IMR-90 (cell line): ENCODE measurements at regions not wholly inside any gene's neighbourhood (a gene's known extent, or its start where the extent isn't known, plus 50 kb on each side); places are given as distances from the start of the nearest gene placed in this dataset.

Experiments used
- ATAC-seq: fragments of 200-7000 bp; cut with Tn5 transposase; 2 replicates; pipeline ENCODE4 v1.9.1; 2020; ENCODE audit warnings: low read depth, mild to moderate bottlenecking, moderate library complexity
- BruUV-seq: library from RNA; stranded (reverse); fragments of 400-500 nt; replicated peaks from 2 replicates; lab custom pipeline; 2021; lab: Mats Ljungman, UMichigan
- CTCF ChIA-PET: fragments of 300-600 bp; formaldehyde crosslinking; extraction: SDS; loops from one replicate; lab custom pipeline; 2021; ENCODE audit warnings: antibody characterized with exemption; lab: Yijun Ruan, JAX
- POLR2A ChIA-PET: fragments of 300-600 bp; sonication (Branson Sonifier 250); formaldehyde crosslinking; loops from one replicate; lab custom pipeline; 2022; ENCODE audit warnings: antibody characterized with exemption; ENCODE audit not compliant: unreplicated experiment; lab: Charles Lee
- DNase-seq: peaks from one replicate; pipeline ENCODE4 v3.0.0; 2013
- H2AFZ ChIP-seq: replicated peaks from 2 replicates; pipeline ENCODE3; 2013; ENCODE audit warnings: low read length, mild to moderate bottlenecking; ENCODE audit not compliant: poor library complexity
- H2AK5ac ChIP-seq: 2 replicates; pipeline ENCODE4 v1.6.1; 2013; ENCODE audit warnings: low read depth, low read length, inconsistent platforms
- H2AK9ac ChIP-seq: replicated peaks from 2 replicates; pipeline ENCODE3; 2013; ENCODE audit warnings: mild to moderate bottlenecking, low read depth, low read length, moderate library complexity; ENCODE audit not compliant: poor library complexity
- H2BK120ac ChIP-seq: 2 replicates; pipeline ENCODE4 v1.6.1; 2013; ENCODE audit warnings: low read depth, low read length, inconsistent platforms
- H2BK15ac ChIP-seq: 3 replicates; pipeline ENCODE4 v1.6.1; 2013; ENCODE audit warnings: low read depth, low read length, inconsistent platforms
- H2BK20ac ChIP-seq: 2 replicates; pipeline ENCODE4 v1.6.1; 2013; ENCODE audit warnings: low read depth, mild to moderate bottlenecking, inconsistent platforms, low read length, moderate library complexity
- H2BK5ac ChIP-seq: 2 replicates; pipeline ENCODE4 v1.6.1; 2013; ENCODE audit warnings: mild to moderate bottlenecking, low read depth, low read length, inconsistent platforms; ENCODE audit not compliant: poor library complexity, severe bottlenecking
- H3K14ac ChIP-seq: replicated peaks from 2 replicates; pipeline ENCODE4 v1.6.1; 2013; ENCODE audit warnings: low read depth, low read length, inconsistent platforms
- H3K18ac ChIP-seq: 2 replicates; pipeline ENCODE4 v1.6.1; 2013; ENCODE audit warnings: low read depth, low read length, control low read depth
- H3K23ac ChIP-seq: 2 replicates; pipeline ENCODE4 v1.6.1; 2013; ENCODE audit warnings: low read depth, low read length, inconsistent platforms
- H3K27ac ChIP-seq: 2 replicates; pipeline ENCODE4 v1.5.1; 2013; ENCODE audit warnings: mild to moderate bottlenecking, control low read depth, low read length; ENCODE audit not compliant: insufficient read depth
- H3K27me3 ChIP-seq: 2 replicates; pipeline ENCODE4 v1.6.1; 2013; ENCODE audit warnings: low read length; ENCODE audit not compliant: control insufficient read depth, insufficient read depth
- H3K36me3 ChIP-seq: 2 replicates; pipeline ENCODE4 v1.6.1; 2013; ENCODE audit warnings: low read length, mixed read lengths; ENCODE audit not compliant: control insufficient read depth, insufficient read depth
- H3K4ac ChIP-seq: 2 replicates; pipeline ENCODE4 v1.6.1; 2013; ENCODE audit warnings: low read depth, low read length, inconsistent platforms
- H3K4me1 ChIP-seq: 2 replicates; pipeline ENCODE4 v1.6.1; 2013; ENCODE audit warnings: low read length, mixed read lengths; ENCODE audit not compliant: control insufficient read depth, insufficient read depth
- H3K4me2 ChIP-seq: 2 replicates; pipeline ENCODE4 v1.6.1; 2013; ENCODE audit warnings: low read depth, mild to moderate bottlenecking, control low read depth, low read length, moderate library complexity
- H3K4me3 ChIP-seq: 2 replicates; pipeline ENCODE4 v1.5.1; 2013; ENCODE audit warnings: low read depth, mild to moderate bottlenecking, control low read depth, low read length, moderate library complexity; ENCODE audit not compliant: insufficient read depth
- H3K56ac ChIP-seq: 2 replicates; pipeline ENCODE4 v1.6.1; 2013; ENCODE audit warnings: low read length, inconsistent platforms; ENCODE audit not compliant: insufficient read depth; ENCODE audit errors: extremely low read depth
- H3K79me1 ChIP-seq, 2 experiments: 2 replicates each; pipeline ENCODE4 v1.6.1; 2013; ENCODE audit warnings: low read length in 2 of 2, inconsistent platforms in 1 of 2, low read depth in 1 of 2
- H3K9ac ChIP-seq: 2 replicates; pipeline ENCODE4 v1.6.1; 2013; ENCODE audit warnings: low read depth, low read length, control low read depth
- H3K9me1 ChIP-seq: 2 replicates; pipeline ENCODE4 v1.6.1; 2013; ENCODE audit warnings: low read length, inconsistent platforms; ENCODE audit not compliant: insufficient read depth
- H3K9me3 ChIP-seq: 2 replicates; pipeline ENCODE4 v1.6.1; 2013; ENCODE audit warnings: low read length; ENCODE audit not compliant: control insufficient read depth, insufficient read depth
- H4K20me1 ChIP-seq: 2 replicates; pipeline ENCODE4 v1.6.1; 2013; ENCODE audit warnings: low read length, inconsistent platforms; ENCODE audit not compliant: insufficient read depth
- H4K5ac ChIP-seq: 2 replicates; pipeline ENCODE4 v1.6.1; 2013; ENCODE audit warnings: mild to moderate bottlenecking, low read depth, low read length, control low read depth
- H4K8ac ChIP-seq, 2 experiments: 2 replicates each; pipeline ENCODE4 v1.6.1; 2013; ENCODE audit warnings: low read depth in 2 of 2, low read length in 2 of 2, control low read depth in 1 of 2, inconsistent platforms in 1 of 2
- H4K91ac ChIP-seq: 2 replicates; pipeline ENCODE4 v1.6.1; 2013; ENCODE audit warnings: low read depth, low read length, inconsistent platforms; ENCODE audit not compliant: insufficient read depth
- BHLHE40 ChIP-seq: fragments of 150-350 bp; IDR thresholded peaks from 2 replicates; pipeline ENCODE4 v1.6.1; 2016; ENCODE audit warnings: mild to moderate bottlenecking, low read depth, low read length
- CEBPB ChIP-seq: IDR thresholded peaks from 2 replicates; pipeline ENCODE4 v1.6.1; 2012; ENCODE audit warnings: low read depth, low read length, improper control_type of control experiment
- CHD1 ChIP-seq: IDR thresholded peaks from 2 replicates; pipeline ENCODE4 v1.6.1; 2012; ENCODE audit warnings: low read depth, low read length, improper control_type of control experiment
- CTCF ChIP-seq: conservative IDR thresholded peaks from 2 replicates; pipeline ENCODE4 v1.5.1; 2012; ENCODE audit warnings: mild to moderate bottlenecking, low read depth, low read length, improper control_type of control experiment
- ELK1 ChIP-seq: fragments of 150-350 bp; IDR thresholded peaks from 2 replicates; pipeline ENCODE4 v1.6.1; 2016; ENCODE audit warnings: low read depth, mild to moderate bottlenecking, low read length, moderate library complexity, borderline replicate concordance
- FOS ChIP-seq: fragments of 150-350 bp; IDR thresholded peaks from 2 replicates; pipeline ENCODE4 v1.6.1; 2016; ENCODE audit warnings: low read depth, low read length
- MAFK ChIP-seq: IDR thresholded peaks from 2 replicates; pipeline ENCODE4 v1.6.1; 2012; ENCODE audit warnings: low read depth, low read length, improper control_type of control experiment
- MAZ ChIP-seq: IDR thresholded peaks from 2 replicates; pipeline ENCODE4 v1.6.1; 2012; ENCODE audit warnings: low read depth, mild to moderate bottlenecking, low read length, improper control_type of control experiment, moderate library complexity, borderline replicate concordance
- MXI1 ChIP-seq: IDR thresholded peaks from 2 replicates; pipeline ENCODE4 v1.6.1; 2012; ENCODE audit warnings: low read depth, mild to moderate bottlenecking, low read length, moderate library complexity, borderline replicate concordance
- NFE2L2 ChIP-seq: fragments of 150-350 bp; IDR thresholded peaks from 2 replicates; pipeline ENCODE4 v1.6.1; 2016; ENCODE audit warnings: low read depth, mild to moderate bottlenecking, low read length
- RAD21 ChIP-seq: IDR thresholded peaks from 2 replicates; pipeline ENCODE4 v1.6.1; 2012; ENCODE audit warnings: low read length, improper control_type of control experiment
- RCOR1 ChIP-seq: IDR thresholded peaks from 2 replicates; pipeline ENCODE4 v1.6.1; 2012; ENCODE audit warnings: mild to moderate bottlenecking, low read length, improper control_type of control experiment; ENCODE audit not compliant: insufficient replicate concordance
- RFX5 ChIP-seq: IDR thresholded peaks from 2 replicates; pipeline ENCODE4 v1.8.0; 2012; ENCODE audit warnings: low read depth, mild to moderate bottlenecking, low read length, moderate library complexity
- SMC3 ChIP-seq: fragments of 150-350 bp; IDR thresholded peaks from 2 replicates; pipeline ENCODE4 v1.6.1; 2016; ENCODE audit warnings: low read depth, mild to moderate bottlenecking, antibody characterized with exemption, low read length, moderate library complexity
- WGBS, 2 experiments: methylation state at CpG; one replicate each; pipeline versions ENCODE4 v1.1.5 to v1.1.7; 2013; ENCODE audit warnings: missing lambda C conversion rate in 2 of 2; ENCODE audit not compliant: insufficient read length in 1 of 2; ENCODE audit errors: extremely low coverage in 2 of 2; 5-methylcytosine and 5-hydroxymethylcytosine counted together
- dilution Hi-C: fragments of 300-500 bp; cut with HindIII; formaldehyde crosslinking; loops from one replicate; pipeline ENCODE4 v1.14.3; 2018; ENCODE audit warnings: low sequenced_read_pairs; ENCODE audit not compliant: unreplicated experiment
- in situ Hi-C: fragments of 300-500 bp; cut with MboI; formaldehyde crosslinking; loops from 3 replicates; pipeline ENCODE4 v1.14.3; 2019; ENCODE audit warnings: low sequenced_read_pairs, inconsistent platforms, mixed read lengths
- intact Hi-C: fragments of 100-400 bp; cut with micrococcal nuclease; formaldehyde crosslinking; loops from 2 replicates; pipeline ENCODE4 v1.10.0; 2022

- WGBS, 2 experiments: no CpG with 5 or more reads among the region's 1 CpG
- no peaks in the 10 kb centered on the region for H4K20me1 ChIP-seq
- H3K4me3 ChIP-seq: no peak overlapping the region
- in situ Hi-C loops: no loop called here
- BruUV-seq: no TSS peak
- no peaks in the 10 kb centered on the region for H3K27me3 ChIP-seq
- no peak overlapping the region for H2BK120ac ChIP-seq
- DNase-seq (no peak), ATAC-seq (no peak)
- no peak overlapping the region for H2AFZ ChIP-seq
- no peaks in the 10 kb centered on the region for H3K9me1 ChIP-seq
- H3K4me2 ChIP-seq: no peak overlapping the region
- H3K23ac ChIP-seq: no peak overlapping the region
- H3K36me3 ChIP-seq: no peaks in the 10 kb centered on the region
- no peak overlapping the region for H4K91ac ChIP-seq
- H4K5ac ChIP-seq: no peak overlapping the region
- no peak overlapping the region for H2BK5ac ChIP-seq
- dilution Hi-C loops: no loop called here
- ChIA-PET POLR2A (no interaction called here), CTCF (no interaction called here)
- TF ChIP-seq SMC3: no peak
- no peak for TF ChIP-seq ELK1
- TF ChIP-seq FOS: no peak
- no peak for TF ChIP-seq BHLHE40
- TF ChIP-seq RCOR1: no peak
- TF ChIP-seq MAZ: no peak
- no peak for TF ChIP-seq RFX5
- TF ChIP-seq CTCF: no peak
- TF ChIP-seq MXI1: no peak
- TF ChIP-seq CEBPB: no peak
- TF ChIP-seq CHD1: no peak
- TF ChIP-seq NFE2L2: no peak
- TF ChIP-seq MAFK: no peak
- TF ChIP-seq RAD21: no peak
- H2AK9ac ChIP-seq: no peak overlapping the region
- H3K4me1 ChIP-seq: no peaks in the 10 kb centered on the region
- intact Hi-C loops: loop anchor here (10.0 kb wide), 1 partner anchor 56 kb away; no protein-coding TSS in a partner anchor
- H2BK20ac ChIP-seq: no peak overlapping the region
- no peaks in the 10 kb centered on the region for H3K79me1 ChIP-seq
- H3K9me3 ChIP-seq: peaks cover 2% of the 10 kb centered on the region; the same call in 1 of the 2 replicates
- H3K56ac ChIP-seq: no peak overlapping the region
- H2BK15ac ChIP-seq: no peak overlapping the region
- no peak overlapping the region for H3K9ac ChIP-seq
- H3K27ac ChIP-seq: no peak overlapping the region
- H2AK5ac ChIP-seq: no peak overlapping the region
- no peak overlapping the region for H4K8ac ChIP-seq
- H3K14ac ChIP-seq: no peak overlapping the region
- H3K18ac ChIP-seq: no peak overlapping the region
- H3K4ac ChIP-seq: no peak overlapping the region
Measured at GRCh38 chr11:38968951-38969350, 2370.9 kb upstream of the RAG2 start.
